AG20443 (cell line): ENCODE measurements at regions not wholly inside any gene's neighbourhood (a gene's known extent, or its start where the extent isn't known, plus 50 kb on each side); places are given as distances from the start of the nearest gene placed in this dataset.
A peak's percentile ranks its signal among the peaks of the same experiment; 100 is the strongest.

ENCODE experiments used
- DNase-seq: peaks from one replicate; pipeline ENCODE4 v3.0.0; 2012; ENCODE audit warnings: low spot score, mixed read lengths

GRCh38 chr7:155138204-155138603, 68.1 kb downstream of the HTR5A start:
- DNase-seq: no peak

- DNase-seq: no peak
These were observed 71.4 kb downstream of the HTR5A start for GRCh38 chr7:155141562-155141961.

- DNase-seq: no peak
These were observed 73.3 kb downstream of the HTR5A start for GRCh38 chr7:155143381-155143780.

- DNase-seq: no peak
These were observed 74.2 kb downstream of the HTR5A start for GRCh38 chr7:155144371-155144770.

GRCh38 chr7:155145477-155146255, 75.5 kb downstream of the HTR5A start:
- DNase-seq: no peak

GRCh38 chr7:155147172-155147571, 77.0 kb downstream of the HTR5A start:
- no peak for DNase-seq

- DNase-seq: no peak
These were observed 77.5 kb downstream of the HTR5A start for GRCh38 chr7:155147624-155148023.

GRCh38 chr7:155153676-155154075, 83.6 kb downstream of the HTR5A start:
- DNase-seq: no peak

GRCh38 chr7:155154586-155154985, 84.5 kb downstream of the HTR5A start:
- no peak for DNase-seq

GRCh38 chr7:155161690-155162089, 91.6 kb downstream of the HTR5A start:
- DNase-seq: no peak

- no peak for DNase-seq
These were observed 92.3 kb downstream of the HTR5A start for GRCh38 chr7:155162422-155162821.

- no peak for DNase-seq
These were observed 93.6 kb downstream of the HTR5A start for GRCh38 chr7:155163696-155164095.

GRCh38 chr7:155164316-155164715, 94.2 kb downstream of the HTR5A start:
- DNase-seq: no peak

GRCh38 chr7:155166108-155166507, 96.0 kb downstream of the HTR5A start:
- no peak for DNase-seq

- DNase-seq: peak; percentile 98
These were observed 96.7 kb downstream of the HTR5A start for GRCh38 chr7:155166673-155167370.

- no peak for DNase-seq
These were observed 97.7 kb downstream of the HTR5A start for GRCh38 chr7:155167706-155168365.

- DNase-seq: no peak
These were observed 98.7 kb downstream of the HTR5A start for GRCh38 chr7:155168597-155169480.

- DNase-seq: no peak
These were observed 99.5 kb downstream of the HTR5A start for GRCh38 chr7:155169498-155170065.

- no peak for DNase-seq
These were observed 100.2 kb downstream of the HTR5A start for GRCh38 chr7:155170331-155170730.

- no peak for DNase-seq
These were observed 102.0 kb downstream of the HTR5A start for GRCh38 chr7:155172141-155172540.

GRCh38 chr7:155173905-155174304, 103.8 kb downstream of the HTR5A start:
- no peak for DNase-seq

- DNase-seq: no peak
These were observed 108.0 kb downstream of the HTR5A start for GRCh38 chr7:155178096-155178495.
